ENCODE measurements at regions not wholly inside any gene's neighbourhood (a gene's known extent, or its start where the extent isn't known, plus 50 kb on each side); places are given as distances from the start of the nearest gene placed in this dataset.

- in situ Hi-C loops (cut with MboI), result no loop called here
- ATAC-seq, result no peak
- no peak overlapping the region for H3K9ac ChIP-seq (ENCODE audit: insufficient read depth in 1 of 2, low read depth in 2 of 2, low read length in 2 of 2)
- no peak overlapping the region for H3K27ac ChIP-seq (ENCODE audit: extremely low read depth, low read depth, low read length)
- FAIRE-seq, result no peak
- no peak overlapping the region for H2AFZ ChIP-seq (ENCODE audit: low read depth, low read length)
- H3K79me2 ChIP-seq (ENCODE audit: control insufficient read depth, insufficient read depth, low read length), result no peaks in the 10 kb centered on the region
- no peak for DNase-seq (ENCODE audit: extremely low read depth in 1 of 4, low spot score in 3 of 4)
- POLR2A ChIA-PET, result no interaction called here
- H4K20me1 ChIP-seq (replicated peaks; ENCODE audit: control insufficient read depth, insufficient read depth, low read length), result no peaks in the 10 kb centered on the region
- H3K4me3 ChIP-seq, result no peak overlapping the region
- no peak overlapping the region for H3K4me2 ChIP-seq (ENCODE audit: insufficient read depth, low read length)
- H3K27me3 ChIP-seq (ENCODE audit: control insufficient read depth in 2 of 2, insufficient read depth in 2 of 2, low read length in 2 of 2), result no peaks in the 10 kb centered on the region
- intact Hi-C loops (cut with micrococcal nuclease), result no loop called here
- CTCF ChIA-PET (ENCODE audit: low intra/inter-chr PET ratio), result no interaction called here
- WGBS (ENCODE audit: insufficient coverage, low coverage, missing lambda C conversion rate), result 0% methylated on average over 3 of the region's 3 CpGs
- H3K9me1 ChIP-seq (ENCODE audit: control insufficient read depth, insufficient read depth, low read length), result no peaks in the 10 kb centered on the region
- H3K9me3 ChIP-seq (replicated peaks; ENCODE audit: control insufficient read depth, insufficient read depth, low read depth, low read length), result no peaks in the 10 kb centered on the region; the same call in 1 of the 2 replicates
- H3K36me3 ChIP-seq (ENCODE audit: control insufficient read depth, insufficient read depth, low read length), result no peaks in the 10 kb centered on the region
- H3K4me1 ChIP-seq (replicated peaks in 1 of 2; ENCODE audit: control insufficient read depth in 2 of 2, insufficient read depth in 2 of 2, low read length in 2 of 2), result no peaks in the 10 kb centered on the region
- BruUV-seq (replicated peaks), result no TSS peak
- TF ChIP-seq KDM4B (IDR thresholded peaks at IDR 0.05; ENCODE audit: borderline replicate concordance in 2 of 2, low read depth in 1 of 2), result no peak
- no peak for TF ChIP-seq HCFC1 (IDR thresholded peaks at IDR 0.05; ENCODE audit: low read depth, low read length)
- no peak for TF ChIP-seq ADNP (tag; IDR thresholded peaks at IDR 0.05)
- no peak for TF ChIP-seq ZNF584 (CRISPR knock-in tag; IDR thresholded peaks at IDR 0.05; ENCODE audit: low read depth)
- TF ChIP-seq RB1 (IDR thresholded peaks at IDR 0.05; ENCODE audit: low read depth), result no peak
- no peak for TF ChIP-seq NELFE (IDR thresholded peaks at IDR 0.05; ENCODE audit: insufficient read depth, insufficient read length)
- no peak for TF ChIP-seq ZNF512 (tag; IDR thresholded peaks at IDR 0.05)
- no peak for TF ChIP-seq MYBL2 (IDR thresholded peaks at IDR 0.05; ENCODE audit: low read depth)
- no peak for TF ChIP-seq MYBL2 (CRISPR knock-in tag; IDR thresholded peaks at IDR 0.05; ENCODE audit: borderline replicate concordance)
- TF ChIP-seq, protein P1, sequence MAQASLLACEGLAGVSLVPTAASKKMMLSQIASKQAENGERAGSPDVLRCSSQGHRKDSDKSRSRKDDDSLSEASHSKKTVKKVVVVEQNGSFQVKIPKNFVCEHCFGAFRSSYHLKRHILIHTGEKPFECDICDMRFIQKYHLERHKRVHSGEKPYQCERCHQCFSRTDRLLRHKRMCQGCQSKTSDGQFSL (CRISPR knock-in tag; IDR thresholded peaks at IDR 0.05), result no peak
- TF ChIP-seq, protein P1 (tag; IDR thresholded peaks at IDR 0.05), result no peak
- TF ChIP-seq, protein P2, sequence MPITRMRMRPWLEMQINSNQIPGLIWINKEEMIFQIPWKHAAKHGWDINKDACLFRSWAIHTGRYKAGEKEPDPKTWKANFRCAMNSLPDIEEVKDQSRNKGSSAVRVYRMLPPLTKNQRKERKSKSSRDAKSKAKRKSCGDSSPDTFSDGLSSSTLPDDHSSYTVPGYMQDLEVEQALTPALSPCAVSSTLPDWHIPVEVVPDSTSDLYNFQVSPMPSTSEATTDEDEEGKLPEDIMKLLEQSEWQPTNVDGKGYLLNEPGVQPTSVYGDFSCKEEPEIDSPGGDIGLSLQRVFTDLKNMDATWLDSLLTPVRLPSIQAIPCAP (CRISPR knock-in tag; IDR thresholded peaks at IDR 0.05; ENCODE audit: borderline replicate concordance), result no peak
- no peak for TF ChIP-seq FIP1L1 (IDR thresholded peaks at IDR 0.05; ENCODE audit: low read depth, low read length, poor library complexity, severe bottlenecking)
- TF ChIP-seq ZNF77 (CRISPR knock-in tag; IDR thresholded peaks at IDR 0.05), result no peak
- no peak for TF ChIP-seq RHOXF2B (CRISPR knock-in tag; conservative IDR thresholded peaks at IDR 0.05)
- no peak for TF ChIP-seq ZNF239 (CRISPR knock-in tag; IDR thresholded peaks at IDR 0.05)
- no peak for TF ChIP-seq CBX2 (IDR thresholded peaks at IDR 0.05; ENCODE audit: insufficient read depth, low read length, poor library complexity, severe bottlenecking)
- TF ChIP-seq ZNF184 (CRISPR knock-in tag; IDR thresholded peaks at IDR 0.05), result no peak
- TF ChIP-seq ZNF398 (CRISPR knock-in tag; IDR thresholded peaks at IDR 0.05), result no peak
- no peak for TF ChIP-seq CBFA2T2 (conservative IDR thresholded peaks at IDR 0.05)
Measured at GRCh38 chr3:117788506-117788905, 1078.9 kb downstream of the TUSC7 start.

Data from K562 (cell line).